AG04449 (cell line): ENCODE measurements at regions not wholly inside any gene's neighbourhood (a gene's known extent, or its start where the extent isn't known, plus 50 kb on each side); places are given as distances from the start of the nearest gene placed in this dataset.

Experiments used
- CTCF ChIA-PET: fragments of 350-600 bp; formaldehyde crosslinking; extraction: SDS; loops from one replicate; lab custom pipeline; 2021; ENCODE audit warnings: antibody characterized with exemption; lab: Yijun Ruan, JAX
- POLR2A ChIA-PET: fragments of 400-600, 350-600 bp; formaldehyde crosslinking; extraction: SDS; loops from one replicate; lab custom pipeline; 2020; ENCODE audit warnings: antibody characterized with exemption, inconsistent platforms; lab: Yijun Ruan, JAX
- DNase-seq: peaks from one replicate; pipeline ENCODE4 v3.0.0-alpha.2; 2010; ENCODE audit warnings: low read depth, low spot score
- H3K4me3 ChIP-seq: 2 replicates; pipeline ENCODE4 v1.5.1; 2011; ENCODE audit warnings: low read depth, mild to moderate bottlenecking, control low read depth, low read length
- CTCF ChIP-seq: IDR thresholded peaks from one replicate; pipeline ENCODE4 v1.5.1; 2011; ENCODE audit warnings: mild to moderate bottlenecking, moderate library complexity, low read length, control low read depth, inconsistent platforms; ENCODE audit not compliant: insufficient read depth; ENCODE audit errors: missing control alignments

GRCh38 chr3:110413807-110414748 is 657.5 kb upstream of the NECTIN3 start:
- peak; percentile 31 for DNase-seq
- H3K4me3 ChIP-seq: no peak overlapping the region
- ChIA-PET CTCF (no interaction called here), POLR2A (no interaction called here)
- no peak for TF ChIP-seq CTCF

- CTCF ChIA-PET: no interaction called here
- POLR2A ChIA-PET: no interaction called here
- peak; percentile 41 for DNase-seq
- TF ChIP-seq CTCF: no peak
- no peak overlapping the region for H3K4me3 ChIP-seq
Observed at GRCh38 chr3:110414855-110415254, 656.8 kb upstream of the NECTIN3 start.

- no peak for DNase-seq
- CTCF ChIA-PET: no interaction called here
- no peak overlapping the region for H3K4me3 ChIP-seq
- POLR2A ChIA-PET: interaction anchor here (0.5 kb wide), 1 partner anchor 1365 kb away, joined by 3 read pairs; no protein-coding TSS in a partner anchor
- no peak for TF ChIP-seq CTCF
Observed at GRCh38 chr3:110419096-110419495, 652.5 kb upstream of the NECTIN3 start.

GRCh38 chr3:110419601-110420000 is 652.0 kb upstream of the NECTIN3 start:
- ChIA-PET CTCF (no interaction called here), POLR2A (no interaction called here)
- H3K4me3 ChIP-seq: no peak overlapping the region
- no peak for TF ChIP-seq CTCF
- no peak for DNase-seq

GRCh38 chr3:110420158-110420641 is 651.4 kb upstream of the NECTIN3 start:
- ChIA-PET CTCF (no interaction called here), POLR2A (no interaction called here)
- peak; percentile 41 for DNase-seq
- peak overlapping the region; percentile 15; the same call in 1 of the 2 replicates for H3K4me3 ChIP-seq
- no peak for TF ChIP-seq CTCF

GRCh38 chr3:110423276-110423675 is 648.3 kb upstream of the NECTIN3 start:
- no peak for DNase-seq
- no peak for TF ChIP-seq CTCF
- ChIA-PET CTCF (no interaction called here), POLR2A (no interaction called here)
- no peak overlapping the region for H3K4me3 ChIP-seq
